ENCODE measurements at regions not wholly inside any gene's neighbourhood (a gene's known extent, or its start where the extent isn't known, plus 50 kb on each side); places are given as distances from the start of the nearest gene placed in this dataset.

GRCh38 chr10:4170181-4170580 lies 385.2 kb upstream of the KLF6 start (continued):
- TF ChIP-seq ATF3 (IDR thresholded peaks at IDR 0.05) (no peak), ZBTB33 (IDR thresholded peaks at IDR 0.05) (no peak), HNF4G (IDR thresholded peaks at IDR 0.05) (no peak), TAF1 (conservative IDR thresholded peaks at IDR 0.05) (no peak), HNF4A (conservative IDR thresholded peaks at IDR 0.05) (no peak), RAD21 (IDR thresholded peaks at IDR 0.05) (no peak)

- H3K9me3 ChIP-seq (ENCODE audit: control insufficient read depth in 4 of 4, low read length in 3 of 4) = no peaks in the 10 kb centered on the region
- no peaks in the 10 kb centered on the region for H3K4me1 ChIP-seq (ENCODE audit: control insufficient read depth in 4 of 4, insufficient read depth in 4 of 4, low read length in 3 of 4)
- no peak for TF ChIP-seq ATF3 (IDR thresholded peaks at IDR 0.05)
- TF ChIP-seq EGR1 (IDR thresholded peaks at IDR 0.05; ENCODE audit: low read depth in 2 of 2) = no peak
- no peak for TF ChIP-seq NR2F2 (IDR thresholded peaks at IDR 0.05)
- TF ChIP-seq MAX (IDR thresholded peaks at IDR 0.05) = no peak
- no peak overlapping the region for H3K9ac ChIP-seq (ENCODE audit: low read depth in 1 of 2, low read length in 2 of 2)
- WGBS = 73% methylated on average over 1 of the region's 1 CpG
- H3K4me3 ChIP-seq (ENCODE audit: low read depth in 1 of 3, low read length in 3 of 3) = no peak overlapping the region
- H3K36me3 ChIP-seq (ENCODE audit: control insufficient read depth in 4 of 4, insufficient read depth in 3 of 4, low read depth in 1 of 4, low read length in 3 of 4) = peaks cover 0 to 2% (median 0%) of the 10 kb centered on the region in 4 donors
- no peak for DNase-seq (ENCODE audit: low spot score)
- H3K27me3 ChIP-seq (ENCODE audit: control insufficient read depth in 4 of 4, insufficient read depth in 4 of 4, low read length in 3 of 4) = no peaks in the 10 kb centered on the region
- no peak overlapping the region for H3K27ac ChIP-seq (ENCODE audit: low read depth in 1 of 2, low read length in 2 of 2)
Measured at GRCh38 chr10:4169448-4169847, 384.4 kb upstream of the KLF6 start.

- no peak overlapping the region for H3K4me3 ChIP-seq (ENCODE audit: low read depth in 1 of 3, low read length in 3 of 3)
- no peaks in the 10 kb centered on the region for H3K9me3 ChIP-seq (ENCODE audit: control insufficient read depth in 4 of 4, low read length in 3 of 4)
- 90% methylated on average over 8 of the region's 8 CpGs for WGBS
- TF ChIP-seq HNF4G (IDR thresholded peaks at IDR 0.05) (no peak), CTCF (IDR thresholded peaks at IDR 0.05; ENCODE audit: low read depth, low read length, missing input control) (no peak), ATF3 (IDR thresholded peaks at IDR 0.05) (no peak)
- H3K27me3 ChIP-seq (ENCODE audit: control insufficient read depth in 4 of 4, insufficient read depth in 4 of 4, low read length in 3 of 4) = no peaks in the 10 kb centered on the region
- no peak overlapping the region for H3K27ac ChIP-seq (ENCODE audit: low read depth in 1 of 2, low read length in 2 of 2)
- DNase-seq (ENCODE audit: low spot score) = no peak
- no peaks in the 10 kb centered on the region for H3K4me1 ChIP-seq (ENCODE audit: control insufficient read depth in 4 of 4, insufficient read depth in 4 of 4, low read length in 3 of 4)
- H3K9ac ChIP-seq (ENCODE audit: low read depth in 1 of 2, low read length in 2 of 2) = no peak overlapping the region
- H3K36me3 ChIP-seq (ENCODE audit: control insufficient read depth in 4 of 4, insufficient read depth in 3 of 4, low read depth in 1 of 4, low read length in 3 of 4) = peaks cover 0 to 2% (median 0%) of the 10 kb centered on the region in 4 donors
Measured at GRCh38 chr10:4167216-4167615, 382.2 kb upstream of the KLF6 start.

Data from liver (tissue), 8 donors.